Stomach (tissue), 4 donors: ENCODE measurements at regions not wholly inside any gene's neighbourhood (a gene's known extent, or its start where the extent isn't known, plus 50 kb on each side); places are given as distances from the start of the nearest gene placed in this dataset.

Source experiments
- CTCF ChIP-seq, 7 experiments: fragments of 450-650 bp in 4 of 7; fragments of 200-600 bp in 3 of 7; sonication (generic) in 3 of 7; IDR thresholded peaks; one replicate each; pipeline ENCODE4 v1.5.1; 2016 to 2019; ENCODE audit warnings: antibody characterized with exemption in 7 of 7, control low read depth in 2 of 7, mild to moderate bottlenecking in 1 of 7
- EP300 ChIP-seq: sonication (generic); formaldehyde crosslinking; IDR thresholded peaks from one replicate; pipeline ENCODE4 v1.6.1; 2017; ENCODE audit warnings: antibody characterized with exemption
- POLR2A ChIP-seq, 4 donors: fragments of 450-650 bp; IDR thresholded peaks; one replicate each; pipeline ENCODE4 v1.6.1; 2016; ENCODE audit warnings: antibody characterized with exemption in 4 of 4, control low read depth in 2 of 4, mild to moderate bottlenecking in 1 of 4, moderate library complexity in 1 of 4

GRCh38 chr1:212190169-212190568, 95.0 kb upstream of the PPP2R5A start:
- TF ChIP-seq CTCF (IDR thresholded peaks at IDR 0.05) = no peak
- TF ChIP-seq EP300 = no peak
- TF ChIP-seq POLR2A (IDR thresholded peaks at IDR 0.05) = no peak
